ENCODE measurements at regions not wholly inside any gene's neighbourhood (a gene's known extent, or its start where the extent isn't known, plus 50 kb on each side); places are given as distances from the start of the nearest gene placed in this dataset.

DNA sequence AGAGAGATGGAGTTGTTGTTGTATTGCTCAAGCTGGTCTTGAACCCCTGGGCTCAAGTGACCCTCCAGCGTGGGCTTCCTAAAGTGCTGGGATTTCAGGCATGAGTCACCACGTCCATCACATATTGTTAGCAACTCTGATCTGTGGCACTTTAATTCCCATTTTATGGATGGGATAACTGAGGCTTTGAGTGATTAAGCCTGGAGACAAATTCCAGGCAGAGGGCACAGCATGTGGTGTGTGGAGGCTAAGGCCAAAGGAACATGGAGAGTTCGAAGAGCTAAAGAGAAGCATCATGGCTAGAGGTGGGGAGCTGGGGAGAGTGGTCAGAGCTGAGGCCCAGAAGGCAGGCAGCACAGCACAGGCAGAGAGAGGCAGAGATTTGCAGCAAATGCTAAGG lies 458.4 kb downstream of the XPNPEP1 start:
- DNase-seq (ENCODE audit: low read depth, low spot score) (no peak), ATAC-seq (no peak)
- TF ChIP-seq, protein P1, sequence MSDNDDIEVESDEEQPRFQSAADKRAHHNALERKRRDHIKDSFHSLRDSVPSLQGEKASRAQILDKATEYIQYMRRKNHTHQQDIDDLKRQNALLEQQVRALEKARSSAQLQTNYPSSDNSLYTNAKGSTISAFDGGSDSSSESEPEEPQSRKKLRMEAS (IDR thresholded peaks at IDR 0.05) = no peak
- TF ChIP-seq EZH2phosphoT487 (IDR thresholded peaks at IDR 0.05; ENCODE audit: borderline replicate concordance) (no peak), JUND (IDR thresholded peaks at IDR 0.05) (no peak), EZH2 (IDR thresholded peaks at IDR 0.05) (no peak), ELF1 (IDR thresholded peaks at IDR 0.05; ENCODE audit: borderline replicate concordance, low read depth) (no peak), RAD21 (IDR thresholded peaks at IDR 0.05; ENCODE audit: low read depth) (no peak), ZFX (IDR thresholded peaks at IDR 0.05) (no peak), POLR2A (IDR thresholded peaks at IDR 0.05; ENCODE audit: borderline replicate concordance, extremely low read depth, insufficient read depth, insufficient read length) (no peak), POLR2AphosphoS5 (IDR thresholded peaks at IDR 0.05; ENCODE audit: low read depth, low read length) (no peak), FOSL1 (IDR thresholded peaks at IDR 0.05; ENCODE audit: low read depth) (no peak), TCF7L2 (IDR thresholded peaks at IDR 0.05; ENCODE audit: borderline replicate concordance, extremely low read depth, insufficient read depth, insufficient read length) (no peak), EGR1 (IDR thresholded peaks at IDR 0.05; ENCODE audit: low read depth) (no peak), ZNF274 (IDR thresholded peaks at IDR 0.05; ENCODE audit: low read depth, low read length) (no peak), CEBPB (IDR thresholded peaks at IDR 0.05; ENCODE audit: low read depth) (no peak), SIN3A (IDR thresholded peaks at IDR 0.05; ENCODE audit: low read depth) (no peak), SRF (IDR thresholded peaks at IDR 0.05; ENCODE audit: low read depth) (no peak), CBX3 (IDR thresholded peaks at IDR 0.05; ENCODE audit: low read depth) (no peak)
- TF ChIP-seq, protein P2, sequence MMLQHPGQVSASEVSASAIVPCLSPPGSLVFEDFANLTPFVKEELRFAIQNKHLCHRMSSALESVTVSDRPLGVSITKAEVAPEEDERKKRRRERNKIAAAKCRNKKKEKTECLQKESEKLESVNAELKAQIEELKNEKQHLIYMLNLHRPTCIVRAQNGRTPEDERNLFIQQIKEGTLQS (IDR thresholded peaks at IDR 0.05) = no peak
- TF ChIP-seq, protein P3, sequence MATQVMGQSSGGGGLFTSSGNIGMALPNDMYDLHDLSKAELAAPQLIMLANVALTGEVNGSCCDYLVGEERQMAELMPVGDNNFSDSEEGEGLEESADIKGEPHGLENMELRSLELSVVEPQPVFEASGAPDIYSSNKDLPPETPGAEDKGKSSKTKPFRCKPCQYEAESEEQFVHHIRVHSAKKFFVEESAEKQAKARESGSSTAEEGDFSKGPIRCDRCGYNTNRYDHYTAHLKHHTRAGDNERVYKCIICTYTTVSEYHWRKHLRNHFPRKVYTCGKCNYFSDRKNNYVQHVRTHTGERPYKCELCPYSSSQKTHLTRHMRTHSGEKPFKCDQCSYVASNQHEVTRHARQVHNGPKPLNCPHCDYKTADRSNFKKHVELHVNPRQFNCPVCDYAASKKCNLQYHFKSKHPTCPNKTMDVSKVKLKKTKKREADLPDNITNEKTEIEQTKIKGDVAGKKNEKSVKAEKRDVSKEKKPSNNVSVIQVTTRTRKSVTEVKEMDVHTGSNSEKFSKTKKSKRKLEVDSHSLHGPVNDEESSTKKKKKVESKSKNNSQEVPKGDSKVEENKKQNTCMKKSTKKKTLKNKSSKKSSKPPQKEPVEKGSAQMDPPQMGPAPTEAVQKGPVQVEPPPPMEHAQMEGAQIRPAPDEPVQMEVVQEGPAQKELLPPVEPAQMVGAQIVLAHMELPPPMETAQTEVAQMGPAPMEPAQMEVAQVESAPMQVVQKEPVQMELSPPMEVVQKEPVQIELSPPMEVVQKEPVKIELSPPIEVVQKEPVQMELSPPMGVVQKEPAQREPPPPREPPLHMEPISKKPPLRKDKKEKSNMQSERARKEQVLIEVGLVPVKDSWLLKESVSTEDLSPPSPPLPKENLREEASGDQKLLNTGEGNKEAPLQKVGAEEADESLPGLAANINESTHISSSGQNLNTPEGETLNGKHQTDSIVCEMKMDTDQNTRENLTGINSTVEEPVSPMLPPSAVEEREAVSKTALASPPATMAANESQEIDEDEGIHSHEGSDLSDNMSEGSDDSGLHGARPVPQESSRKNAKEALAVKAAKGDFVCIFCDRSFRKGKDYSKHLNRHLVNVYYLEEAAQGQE (IDR thresholded peaks at IDR 0.05; ENCODE audit: low read depth) = no peak
- TF ChIP-seq, protein P4, sequence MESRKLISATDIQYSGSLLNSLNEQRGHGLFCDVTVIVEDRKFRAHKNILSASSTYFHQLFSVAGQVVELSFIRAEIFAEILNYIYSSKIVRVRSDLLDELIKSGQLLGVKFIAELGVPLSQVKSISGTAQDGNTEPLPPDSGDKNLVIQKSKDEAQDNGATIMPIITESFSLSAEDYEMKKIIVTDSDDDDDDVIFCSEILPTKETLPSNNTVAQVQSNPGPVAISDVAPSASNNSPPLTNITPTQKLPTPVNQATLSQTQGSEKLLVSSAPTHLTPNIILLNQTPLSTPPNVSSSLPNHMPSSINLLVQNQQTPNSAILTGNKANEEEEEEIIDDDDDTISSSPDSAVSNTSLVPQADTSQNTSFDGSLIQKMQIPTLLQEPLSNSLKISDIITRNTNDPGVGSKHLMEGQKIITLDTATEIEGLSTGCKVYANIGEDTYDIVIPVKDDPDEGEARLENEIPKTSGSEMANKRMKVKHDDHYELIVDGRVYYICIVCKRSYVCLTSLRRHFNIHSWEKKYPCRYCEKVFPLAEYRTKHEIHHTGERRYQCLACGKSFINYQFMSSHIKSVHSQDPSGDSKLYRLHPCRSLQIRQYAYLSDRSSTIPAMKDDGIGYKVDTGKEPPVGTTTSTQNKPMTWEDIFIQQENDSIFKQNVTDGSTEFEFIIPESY (IDR thresholded peaks at IDR 0.05; ENCODE audit: extremely low read depth, insufficient replicate concordance, low read length) = no peak
- no peaks in the 10 kb centered on the region for H3K4me1 ChIP-seq (ENCODE audit: control insufficient read depth in 1 of 2, insufficient read depth in 2 of 2, low read length in 2 of 2)
- ChIA-PET CTCF (no interaction called here), POLR2A (no interaction called here), RAD21 (ENCODE audit: low non-redundant PET in 1 of 2, low total read pairs in 2 of 2, uncharacterized antibody in 2 of 2, unreplicated experiment in 2 of 2) (no interaction called here)
- H3K79me2 ChIP-seq (ENCODE audit: insufficient read depth, low read length) = no peaks in the 10 kb centered on the region
- no peaks in the 10 kb centered on the region for H3K36me3 ChIP-seq (ENCODE audit: control insufficient read depth in 1 of 2, insufficient read depth in 2 of 2, low read length in 2 of 2)
- intact Hi-C loops (cut with micrococcal nuclease) = no loop called here
- H3K4me2 ChIP-seq (ENCODE audit: low read length) = no peak overlapping the region
- no peak overlapping the region for H3K9ac ChIP-seq (ENCODE audit: low read length)
- H4K20me1 ChIP-seq (ENCODE audit: insufficient read depth) = no peaks in the 10 kb centered on the region
- H3K9me3 ChIP-seq (ENCODE audit: control insufficient read depth in 1 of 2, insufficient read depth in 1 of 2, low read depth in 1 of 2, low read length in 2 of 2) = peaks cover 0 to 25% of the 10 kb centered on the region in 2 experiments; a peak in 1 of 4 replicates
- H2AFZ ChIP-seq (ENCODE audit: low read depth, low read length, poor library complexity, severe bottlenecking) = no peak overlapping the region
- no peak overlapping the region for H3K4me3 ChIP-seq (replicated peaks in 1 of 2; ENCODE audit: low read depth in 1 of 2, low read length in 2 of 2)
- BruUV-seq (replicated peaks) = no TSS peak
- no peaks in the 10 kb centered on the region for H3K27me3 ChIP-seq (ENCODE audit: insufficient read depth, low read length)
- no peaks in the 10 kb centered on the region for H3K9me2 ChIP-seq (ENCODE audit: insufficient read depth)
- no peak overlapping the region for H3K27ac ChIP-seq (ENCODE audit: low read depth, low read length)

Data from HCT116 (cell line).